ENCODE measurements at regions not wholly inside any gene's neighbourhood (a gene's known extent, or its start where the extent isn't known, plus 50 kb on each side); places are given as distances from the start of the nearest gene placed in this dataset.

- no peak overlapping the region for H3K4me3 Mint-ChIP-seq
Observed at GRCh38 chr9:38166501-38166900, 97.5 kb upstream of the SHB start.

More at GRCh38 chr9:38166501-38166900, 97.5 kb upstream of the SHB start:
- H2BK20ac ChIP-seq (ENCODE audit: low read depth, low read length, poor library complexity, severe bottlenecking): no peak overlapping the region
- H3K56ac ChIP-seq (ENCODE audit: insufficient read length, low read depth, low read length): no peak overlapping the region
- H3K9ac ChIP-seq (ENCODE audit: extremely low read depth, insufficient read length, low read length): no peak overlapping the region
- no peaks in the 10 kb centered on the region for H3K79me2 ChIP-seq (ENCODE audit: insufficient read depth, low read length)
- H3K4me2 ChIP-seq (ENCODE audit: insufficient read depth, insufficient read length, low read length): no peak overlapping the region
- H2BK5ac ChIP-seq (ENCODE audit: insufficient read length, low read length): no peak overlapping the region
- no peak overlapping the region for H4K91ac ChIP-seq (ENCODE audit: insufficient read length, low read depth, low read length)
- no peaks in the 10 kb centered on the region for H3K23me2 ChIP-seq (ENCODE audit: insufficient read length, low read depth, low read length, poor library complexity, severe bottlenecking)
- H3K27ac Mint-ChIP-seq: no peak overlapping the region
- no peak overlapping the region for H3K4ac ChIP-seq (ENCODE audit: low read depth, low read length)
- H3K23ac ChIP-seq (ENCODE audit: insufficient read length, low read depth, low read length): no peak overlapping the region
- H3K4me1 ChIP-seq (ENCODE audit: insufficient read depth, low read length): no peaks in the 10 kb centered on the region
- no peak overlapping the region for H3K14ac ChIP-seq (ENCODE audit: insufficient read depth, low read length)
- WGBS (ENCODE audit: extremely low coverage, insufficient read length, low lambda C conversion rate): no CpG with 5 or more reads among the region's 5 CpGs
- no peak overlapping the region for H2BK15ac ChIP-seq (ENCODE audit: low read depth, low read length)
- no peak overlapping the region for H2BK12ac ChIP-seq (ENCODE audit: insufficient read length, low read depth, low read length)
- no peak overlapping the region for H3K27ac ChIP-seq (ENCODE audit: insufficient read length, low read depth, low read length)
- H3T11ph ChIP-seq (ENCODE audit: low read length): no peak overlapping the region
- no peak overlapping the region for H2AK5ac ChIP-seq (ENCODE audit: insufficient read length, low read length)
- H4K8ac ChIP-seq (replicated peaks; ENCODE audit: insufficient read length, low read depth, low read length): no peak overlapping the region
- no peak overlapping the region for H2BK120ac ChIP-seq (ENCODE audit: low read depth, low read length, poor library complexity, severe bottlenecking)
- H3K9me3 Mint-ChIP-seq: peaks cover 16 to 17% of the 10 kb centered on the region in 2 experiments
- H3K79me1 ChIP-seq (ENCODE audit: insufficient read depth, low read depth, low read length, poor library complexity, severe bottlenecking): no peaks in the 10 kb centered on the region
- no peak for TF ChIP-seq CTCF (conservative IDR thresholded peaks at IDR 0.05)
- peaks cover 49% of the 10 kb centered on the region for H3K27me3 Mint-ChIP-seq (ENCODE audit: low read depth)
- no peak overlapping the region for H2AFZ ChIP-seq (ENCODE audit: low read length)
- peaks cover 10 to 18% (median 14%) of the 10 kb centered on the region in 3 experiments for H3K36me3 Mint-ChIP-seq (ENCODE audit: insufficient read depth in 1 of 3, low read depth in 3 of 3)
- H4K5ac ChIP-seq (ENCODE audit: insufficient read length, low read depth, low read length): no peak overlapping the region
- H3K18ac ChIP-seq (ENCODE audit: insufficient read length, low read depth, low read length): no peak overlapping the region
- no peak for DNase-seq
- peaks cover 3% of the 10 kb centered on the region for H3K9me3 ChIP-seq (ENCODE audit: control insufficient read depth, low read depth, low read length)
- peaks cover 2 to 8% of the 10 kb centered on the region in 2 experiments; a peak in 3 of 4 replicates for H3K4me1 Mint-ChIP-seq
- H4K20me1 ChIP-seq (ENCODE audit: control insufficient read depth, insufficient read depth, insufficient read length): no peaks in the 10 kb centered on the region
- H3K27me3 ChIP-seq (ENCODE audit: insufficient read depth, low read length): no peaks in the 10 kb centered on the region

Measured in H9 (cell line).